Breast epithelium (tissue), 3 donors: ENCODE measurements at regions not wholly inside any gene's neighbourhood (a gene's known extent, or its start where the extent isn't known, plus 50 kb on each side); places are given as distances from the start of the nearest gene placed in this dataset.

Experiments
- POLR2A ChIP-seq: fragments of 450-650 bp; IDR thresholded peaks from one replicate; pipeline ENCODE4 v1.6.1; 2016; ENCODE audit warnings: antibody characterized with exemption, mild to moderate bottlenecking, moderate library complexity
- POLR2AphosphoS5 ChIP-seq, 3 donors: sonication (generic); formaldehyde crosslinking; IDR thresholded peaks; one replicate each; pipeline ENCODE4 v1.6.1; 2017; ENCODE audit warnings: antibody characterized with exemption in 3 of 3
- TF ChIP-seq, protein P1 (sequence below), 3 donors: fragments of 450-650 bp; IDR thresholded peaks; one replicate each; pipeline ENCODE4 v1.5.1; 2016 to 2017; ENCODE audit warnings: antibody characterized with exemption in 3 of 3, mild to moderate bottlenecking in 3 of 3, moderate library complexity in 3 of 3

DNA sequence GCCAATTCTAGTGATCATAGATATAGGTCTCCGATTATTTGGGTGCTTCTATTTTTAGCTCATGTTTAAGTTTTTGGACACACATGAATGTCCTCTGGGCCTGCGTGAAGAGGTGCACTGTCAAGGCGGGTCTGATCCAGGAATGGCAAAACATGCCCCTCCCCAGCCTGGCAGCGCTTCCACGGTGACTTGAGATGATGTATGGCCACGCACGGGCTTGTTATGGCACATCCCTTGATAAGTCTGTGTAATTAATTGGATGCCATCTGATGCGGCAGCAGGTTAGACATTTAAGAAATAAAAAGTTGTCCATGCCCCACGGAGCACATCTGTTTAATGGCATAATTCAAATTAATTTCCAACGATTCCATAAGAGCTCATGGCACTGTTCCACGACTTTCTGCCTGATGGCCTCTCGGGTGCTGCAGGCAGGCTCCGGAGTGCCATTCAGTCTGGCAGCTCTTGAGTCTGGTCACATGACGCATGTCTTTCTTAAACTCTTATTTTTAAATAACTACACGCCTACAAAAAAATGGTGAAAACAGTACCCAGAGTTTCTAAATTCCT is 151.4 kb downstream of the ACKR3 start:
- TF ChIP-seq POLR2A: no peak
- TF ChIP-seq, protein P1, sequence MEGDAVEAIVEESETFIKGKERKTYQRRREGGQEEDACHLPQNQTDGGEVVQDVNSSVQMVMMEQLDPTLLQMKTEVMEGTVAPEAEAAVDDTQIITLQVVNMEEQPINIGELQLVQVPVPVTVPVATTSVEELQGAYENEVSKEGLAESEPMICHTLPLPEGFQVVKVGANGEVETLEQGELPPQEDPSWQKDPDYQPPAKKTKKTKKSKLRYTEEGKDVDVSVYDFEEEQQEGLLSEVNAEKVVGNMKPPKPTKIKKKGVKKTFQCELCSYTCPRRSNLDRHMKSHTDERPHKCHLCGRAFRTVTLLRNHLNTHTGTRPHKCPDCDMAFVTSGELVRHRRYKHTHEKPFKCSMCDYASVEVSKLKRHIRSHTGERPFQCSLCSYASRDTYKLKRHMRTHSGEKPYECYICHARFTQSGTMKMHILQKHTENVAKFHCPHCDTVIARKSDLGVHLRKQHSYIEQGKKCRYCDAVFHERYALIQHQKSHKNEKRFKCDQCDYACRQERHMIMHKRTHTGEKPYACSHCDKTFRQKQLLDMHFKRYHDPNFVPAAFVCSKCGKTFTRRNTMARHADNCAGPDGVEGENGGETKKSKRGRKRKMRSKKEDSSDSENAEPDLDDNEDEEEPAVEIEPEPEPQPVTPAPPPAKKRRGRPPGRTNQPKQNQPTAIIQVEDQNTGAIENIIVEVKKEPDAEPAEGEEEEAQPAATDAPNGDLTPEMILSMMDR (IDR thresholded peaks at IDR 0.05): no peak
- TF ChIP-seq POLR2AphosphoS5 (IDR thresholded peaks at IDR 0.05): no peak
